Activated T-cell treated with anti-CD3 and anti-CD28 coated beads, Interleukin-2, amount 50 U/mL, for 72 hours (primary cell): ENCODE measurements at regions not wholly inside any gene's neighbourhood (a gene's known extent, or its start where the extent isn't known, plus 50 kb on each side); places are given as distances from the start of the nearest gene placed in this dataset.

Experiments
- ATAC-seq, 2 donors: fragments of 150-1000 bp; cut with Tn5 transposase; replicated peaks in 1 of 2; 2 replicates each; pipeline ENCODE4 v1.10.0; 2021; ENCODE audit warnings: moderate library complexity in 2 of 2, mild to moderate bottlenecking in 1 of 2
- DNase-seq, 2 donors: peaks; one replicate each; pipeline ENCODE4 v3.0.0; 2021 to 2022; ENCODE audit warnings: mixed read lengths in 1 of 2
- H3K27ac Mint-ChIP-seq: one replicate; pipeline ENCODE4 v1.8.0; 2022; ENCODE audit warnings: mild to moderate bottlenecking, moderate library complexity, mixed read lengths
- H3K27me3 Mint-ChIP-seq: one replicate; pipeline ENCODE4 v1.8.0; 2022; ENCODE audit warnings: low read depth, mixed read lengths
- H3K36me3 Mint-ChIP-seq, 2 donors: one replicate each; pipeline ENCODE4 v1.8.0; 2022; ENCODE audit warnings: mixed read lengths in 2 of 2, mild to moderate bottlenecking in 1 of 2; ENCODE audit not compliant: insufficient read depth in 2 of 2
- H3K4me1 Mint-ChIP-seq: one replicate; pipeline ENCODE4 v1.8.0; 2022; ENCODE audit warnings: low read depth, mixed read lengths
- H3K4me3 Mint-ChIP-seq, 2 donors: one replicate each; pipeline ENCODE4 v1.8.0; 2022; ENCODE audit warnings: mild to moderate bottlenecking in 2 of 2, mixed read lengths in 2 of 2, moderate library complexity in 2 of 2
- H3K9me3 Mint-ChIP-seq, 2 donors: one replicate each; pipeline ENCODE4 v1.8.0; 2022; ENCODE audit warnings: mixed read lengths in 2 of 2

DNA sequence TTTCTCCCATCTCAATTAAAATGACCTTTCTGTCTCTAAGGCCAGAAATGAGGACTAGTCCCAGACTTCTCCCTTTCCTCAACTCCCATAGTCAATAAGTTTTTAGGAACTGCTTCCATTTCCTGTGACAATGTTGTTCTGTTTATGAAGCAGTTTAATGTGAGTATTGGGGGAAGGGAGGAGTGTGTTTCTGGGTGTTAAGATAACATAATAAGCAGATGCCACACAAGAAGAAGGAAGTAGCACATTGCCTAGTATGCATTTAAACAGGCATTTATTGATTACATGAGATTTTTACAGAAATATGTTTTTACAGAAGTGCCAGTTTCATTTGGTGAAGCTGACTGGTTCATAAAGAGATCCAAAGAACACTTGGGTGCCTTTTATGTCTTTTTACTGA lies 65.6 kb upstream of the TNR start:
- H3K27me3 Mint-ChIP-seq = peaks cover 12% of the 10 kb centered on the region
- ATAC-seq (no peak), DNase-seq (no peak)
- peaks cover 0 to 1% of the 10 kb centered on the region in 2 donors for H3K9me3 Mint-ChIP-seq
- no peaks in the 10 kb centered on the region for H3K4me1 Mint-ChIP-seq
- H3K27ac Mint-ChIP-seq = no peak overlapping the region
- H3K36me3 Mint-ChIP-seq = no peaks in the 10 kb centered on the region
- no peak overlapping the region for H3K4me3 Mint-ChIP-seq

DNA sequence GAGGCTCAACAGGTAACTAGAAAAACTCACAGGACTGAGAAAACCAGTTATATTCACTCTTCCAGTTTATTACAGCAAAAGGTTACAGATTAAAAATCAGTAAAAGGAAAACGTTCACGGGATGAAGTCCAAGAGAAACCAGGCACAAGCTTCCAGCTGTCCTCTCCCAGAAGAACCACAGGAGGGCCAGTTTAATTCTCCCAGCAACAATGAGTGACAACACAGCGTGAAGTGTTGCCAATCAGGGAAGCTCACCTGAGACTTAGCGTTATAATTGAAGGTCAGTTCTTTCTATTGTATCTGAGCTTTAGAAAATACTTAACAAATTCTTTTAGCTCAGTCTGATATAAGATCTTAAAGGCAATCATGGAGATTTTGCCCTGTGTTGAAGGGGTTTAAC lies 65.2 kb upstream of the TNR start:
- Mint-ChIP-seq H3K9me3 (peaks cover 0 to 1% of the 10 kb centered on the region in 2 donors), H3K27ac (no peak overlapping the region), H3K4me3 (no peak overlapping the region), H3K4me1 (no peaks in the 10 kb centered on the region), H3K27me3 (peaks cover 12% of the 10 kb centered on the region), H3K36me3 (no peaks in the 10 kb centered on the region)
- ATAC-seq (no peak), DNase-seq (no peak)

DNA sequence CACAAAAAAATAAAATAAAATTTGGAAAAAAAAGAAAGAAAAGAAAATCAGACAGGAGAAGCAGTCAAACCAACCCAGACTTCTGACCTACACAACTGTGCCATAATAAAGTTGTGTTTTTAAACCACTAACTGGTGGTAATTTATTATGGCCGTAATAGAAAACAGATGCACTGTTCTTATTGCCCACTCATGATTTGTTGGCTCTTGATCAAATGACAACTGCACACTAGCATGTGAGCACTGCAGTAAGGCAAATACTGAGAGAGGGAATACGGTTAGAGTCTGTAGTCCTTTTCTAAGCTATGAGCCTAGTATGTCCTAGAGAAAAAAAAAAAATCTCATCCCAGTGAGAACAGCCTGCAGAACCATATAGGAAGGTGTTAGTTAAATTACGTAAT lies 61.2 kb upstream of the TNR start:
- Mint-ChIP-seq H3K4me3 (no peak overlapping the region), H3K9me3 (no peaks in the 10 kb centered on the region), H3K4me1 (no peaks in the 10 kb centered on the region), H3K27ac (no peak overlapping the region), H3K27me3 (peaks cover 2% of the 10 kb centered on the region), H3K36me3 (no peaks in the 10 kb centered on the region)
- DNase-seq = no peak
- no peak for ATAC-seq

DNA sequence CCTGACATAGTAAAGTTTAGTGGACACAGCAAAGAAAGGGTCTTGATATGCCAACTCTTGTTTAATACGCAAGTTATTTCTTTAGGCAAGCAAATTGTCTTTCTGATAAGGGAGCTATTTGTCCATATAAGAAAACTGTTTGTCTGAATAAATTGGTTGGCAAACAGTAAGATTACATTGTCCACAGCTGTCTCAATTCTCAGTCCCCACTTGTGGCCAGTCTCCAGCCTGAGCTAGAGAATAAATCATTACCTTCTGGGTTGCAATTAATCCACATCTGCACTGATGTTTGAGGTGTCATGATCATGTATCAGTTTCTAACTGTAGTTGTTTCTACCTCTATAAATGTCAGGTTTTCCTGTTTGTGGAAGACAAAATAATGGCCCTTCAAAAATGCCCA lies 60.0 kb upstream of the TNR start:
- DNase-seq (no peak), ATAC-seq (no peak)
- Mint-ChIP-seq H3K27ac (no peak overlapping the region), H3K4me1 (no peaks in the 10 kb centered on the region), H3K9me3 (no peaks in the 10 kb centered on the region), H3K27me3 (no peaks in the 10 kb centered on the region), H3K36me3 (no peaks in the 10 kb centered on the region), H3K4me3 (no peak overlapping the region)

DNA sequence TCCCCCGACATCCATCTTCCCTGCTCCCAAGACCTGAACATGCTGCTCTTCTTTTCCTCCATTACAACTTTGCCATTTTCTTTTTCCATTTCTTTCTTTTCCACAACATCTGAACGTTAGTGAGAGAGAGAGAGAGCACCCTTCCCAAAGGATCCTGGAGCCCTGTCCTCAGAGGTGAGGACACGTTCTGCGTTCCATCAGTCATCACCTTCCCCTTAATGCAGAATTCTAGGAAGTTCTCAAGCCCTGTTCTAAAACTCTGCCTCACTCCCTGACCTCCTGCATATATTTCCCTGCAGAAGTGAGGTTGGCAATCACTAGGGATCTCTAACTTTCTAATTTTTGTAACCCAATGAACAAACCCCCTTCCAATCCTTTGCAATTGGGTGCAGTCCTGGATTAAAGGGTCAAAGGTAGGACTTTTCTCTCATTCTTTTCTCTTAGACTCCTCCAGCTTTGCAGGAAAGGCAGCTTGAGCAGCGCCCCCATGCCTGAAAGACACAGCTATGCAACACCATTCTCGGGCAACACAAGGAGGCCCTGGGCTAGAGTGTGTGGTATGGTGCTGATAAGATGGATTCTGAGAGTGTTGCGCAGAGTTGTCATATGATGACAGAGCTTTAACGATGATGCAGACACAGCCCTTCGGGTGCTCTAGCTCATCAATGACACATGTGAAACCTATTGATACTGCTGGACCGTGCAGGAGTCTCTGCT lies 59.2 kb upstream of the TNR start:
- H3K27me3 Mint-ChIP-seq = no peaks in the 10 kb centered on the region
- H3K4me3 Mint-ChIP-seq = no peak overlapping the region
- DNase-seq (no peak), ATAC-seq (no peak)
- H3K4me1 Mint-ChIP-seq = no peaks in the 10 kb centered on the region
- no peaks in the 10 kb centered on the region for H3K9me3 Mint-ChIP-seq
- no peaks in the 10 kb centered on the region for H3K36me3 Mint-ChIP-seq
- H3K27ac Mint-ChIP-seq = no peak overlapping the region

DNA sequence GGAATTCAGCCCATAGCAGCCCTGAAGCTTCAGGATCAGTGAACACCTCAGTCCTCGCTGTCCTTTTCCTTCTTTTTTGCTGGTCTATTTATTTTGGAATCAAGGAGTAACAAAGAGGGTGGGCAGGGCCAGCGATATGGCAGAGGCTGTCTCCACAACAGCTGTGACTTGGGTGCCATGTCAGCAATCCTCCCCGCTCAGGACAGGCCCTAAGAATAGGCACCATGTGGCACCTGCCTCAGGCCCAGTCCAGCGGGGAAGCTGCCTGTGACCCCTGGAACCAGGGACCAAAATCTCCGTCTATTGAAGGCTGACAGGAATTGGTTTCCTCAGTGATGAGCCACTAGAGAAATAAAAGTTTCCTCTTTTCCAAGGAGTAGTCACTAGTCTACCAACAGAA lies 58.6 kb upstream of the TNR start:
- no peaks in the 10 kb centered on the region for H3K4me1 Mint-ChIP-seq
- no peak overlapping the region for H3K4me3 Mint-ChIP-seq
- H3K27me3 Mint-ChIP-seq = peaks cover 4% of the 10 kb centered on the region
- no peak overlapping the region for H3K27ac Mint-ChIP-seq
- H3K36me3 Mint-ChIP-seq = no peaks in the 10 kb centered on the region
- ATAC-seq (no peak), DNase-seq (no peak)
- H3K9me3 Mint-ChIP-seq = peaks cover 0 to 2% of the 10 kb centered on the region in 2 donors

DNA sequence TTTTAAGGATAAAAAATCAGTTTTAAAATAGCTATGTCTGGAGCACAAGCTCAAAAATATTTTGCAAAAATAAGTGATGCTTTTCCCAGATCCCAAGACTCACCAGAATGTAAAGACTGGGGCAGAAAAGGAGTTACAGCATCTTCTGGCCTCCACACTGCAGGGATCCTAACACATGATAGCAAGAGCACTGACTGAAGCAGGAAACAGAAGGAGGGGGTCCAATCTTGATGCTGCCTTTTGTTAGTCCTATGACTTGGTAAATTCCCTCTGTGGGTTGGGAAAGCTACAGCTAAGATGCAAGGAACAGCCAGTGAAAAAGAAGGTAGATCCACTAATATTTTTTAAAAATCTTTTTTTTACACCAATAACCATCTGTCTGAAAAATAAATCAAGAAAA lies 54.2 kb upstream of the TNR start:
- Mint-ChIP-seq H3K4me3 (no peak overlapping the region), H3K27ac (no peak overlapping the region), H3K36me3 (no peaks in the 10 kb centered on the region), H3K9me3 (peaks cover 0 to 2% of the 10 kb centered on the region in 2 donors), H3K27me3 (peaks cover 11% of the 10 kb centered on the region), H3K4me1 (no peaks in the 10 kb centered on the region)
- ATAC-seq (no peak), DNase-seq (no peak)

DNA sequence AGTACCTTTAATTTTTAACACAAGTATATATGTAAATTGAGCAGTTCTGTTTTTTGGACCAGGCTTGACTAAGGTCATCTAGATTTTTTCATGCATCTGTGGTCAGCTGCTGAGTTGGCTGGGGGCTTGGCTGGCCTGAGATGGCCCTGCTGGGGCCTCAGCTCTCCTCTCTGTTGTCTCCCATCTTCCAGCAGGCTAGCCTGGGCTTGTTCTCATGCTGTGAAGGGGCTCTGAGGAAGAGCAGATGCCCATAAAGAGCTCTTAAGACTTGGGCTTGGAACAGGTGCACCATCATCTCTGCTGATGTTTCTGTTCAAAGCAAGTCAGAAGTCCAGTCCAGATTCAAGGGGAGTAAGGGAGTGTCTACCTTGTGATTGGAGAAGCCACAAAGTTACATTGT lies 51.2 kb upstream of the TNR start:
- Mint-ChIP-seq H3K9me3 (peaks cover 0 to 2% of the 10 kb centered on the region in 2 donors), H3K36me3 (no peaks in the 10 kb centered on the region), H3K27ac (no peak overlapping the region), H3K4me3 (no peak overlapping the region), H3K27me3 (peaks cover 21% of the 10 kb centered on the region), H3K4me1 (no peaks in the 10 kb centered on the region)
- DNase-seq (no peak), ATAC-seq (no peak)

DNA sequence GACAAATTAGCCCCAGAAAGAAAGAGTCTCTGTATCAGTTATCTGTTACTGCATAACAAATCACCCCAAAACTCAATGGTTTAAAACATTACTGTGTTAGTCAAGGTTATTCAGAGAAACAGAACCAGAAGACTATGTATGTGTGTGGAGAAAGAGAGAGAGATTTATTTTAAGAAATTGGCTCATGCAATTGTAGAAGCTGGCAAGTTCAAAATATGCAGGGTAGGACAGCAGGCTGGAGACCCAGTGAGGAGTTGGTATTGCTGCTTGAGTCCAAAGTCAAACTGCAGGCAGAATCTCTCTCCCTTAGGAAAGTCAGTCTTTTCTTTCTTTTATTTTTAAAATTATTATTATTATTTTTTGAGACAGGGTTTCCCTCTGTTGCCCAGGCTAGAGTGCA lies 50.2 kb upstream of the TNR start:
- ATAC-seq = no peak
- Mint-ChIP-seq H3K27ac (no peak overlapping the region), H3K36me3 (no peaks in the 10 kb centered on the region), H3K27me3 (peaks cover 28% of the 10 kb centered on the region), H3K4me3 (no peak overlapping the region), H3K4me1 (no peaks in the 10 kb centered on the region), H3K9me3 (peaks cover 2 to 4% of the 10 kb centered on the region in 2 donors)
- no peak for DNase-seq
